ENCODE measurements at regions not wholly inside any gene's neighbourhood (a gene's known extent, or its start where the extent isn't known, plus 50 kb on each side); places are given as distances from the start of the nearest gene placed in this dataset.

DNA sequence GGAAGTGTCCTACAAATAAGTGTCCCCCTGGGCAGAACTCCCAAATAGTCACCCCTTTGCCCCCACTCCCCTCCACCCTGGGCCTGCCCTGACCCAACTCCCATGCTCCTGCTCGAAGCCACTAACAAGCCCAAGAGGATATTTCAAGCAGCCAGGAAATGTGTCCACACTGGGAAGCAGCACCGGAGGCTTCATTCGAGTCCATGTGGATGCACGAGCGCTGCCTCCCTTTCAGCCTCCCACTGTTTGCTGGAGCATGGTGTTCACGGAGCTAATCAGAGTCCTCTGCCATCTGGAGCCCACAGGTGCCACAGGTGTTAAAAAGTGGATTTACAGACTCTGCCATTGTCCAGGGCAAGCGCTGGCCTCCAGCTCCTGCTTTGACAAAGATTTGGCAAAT lies 177.6 kb downstream of the TTLL2 start:
- CTCF ChIA-PET, result no interaction called here
- H3K4me3 Mint-ChIP-seq, result no peak overlapping the region
- no peak overlapping the region for H3K27ac Mint-ChIP-seq
- DNase-seq (no peak), ATAC-seq (ENCODE audit: low read depth) (no peak)
- H3K9me3 Mint-ChIP-seq, result no peaks in the 10 kb centered on the region
- no peaks in the 10 kb centered on the region for H3K4me1 Mint-ChIP-seq
- TF ChIP-seq, protein P1, sequence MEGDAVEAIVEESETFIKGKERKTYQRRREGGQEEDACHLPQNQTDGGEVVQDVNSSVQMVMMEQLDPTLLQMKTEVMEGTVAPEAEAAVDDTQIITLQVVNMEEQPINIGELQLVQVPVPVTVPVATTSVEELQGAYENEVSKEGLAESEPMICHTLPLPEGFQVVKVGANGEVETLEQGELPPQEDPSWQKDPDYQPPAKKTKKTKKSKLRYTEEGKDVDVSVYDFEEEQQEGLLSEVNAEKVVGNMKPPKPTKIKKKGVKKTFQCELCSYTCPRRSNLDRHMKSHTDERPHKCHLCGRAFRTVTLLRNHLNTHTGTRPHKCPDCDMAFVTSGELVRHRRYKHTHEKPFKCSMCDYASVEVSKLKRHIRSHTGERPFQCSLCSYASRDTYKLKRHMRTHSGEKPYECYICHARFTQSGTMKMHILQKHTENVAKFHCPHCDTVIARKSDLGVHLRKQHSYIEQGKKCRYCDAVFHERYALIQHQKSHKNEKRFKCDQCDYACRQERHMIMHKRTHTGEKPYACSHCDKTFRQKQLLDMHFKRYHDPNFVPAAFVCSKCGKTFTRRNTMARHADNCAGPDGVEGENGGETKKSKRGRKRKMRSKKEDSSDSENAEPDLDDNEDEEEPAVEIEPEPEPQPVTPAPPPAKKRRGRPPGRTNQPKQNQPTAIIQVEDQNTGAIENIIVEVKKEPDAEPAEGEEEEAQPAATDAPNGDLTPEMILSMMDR (IDR thresholded peaks at IDR 0.05), result no peak
- peaks cover 5% of the 10 kb centered on the region for H3K27me3 Mint-ChIP-seq
- H3K36me3 Mint-ChIP-seq (ENCODE audit: low read depth), result no peaks in the 10 kb centered on the region
- POLR2A ChIA-PET, result no interaction called here
- intact Hi-C loops (cut with micrococcal nuclease), result no loop called here

DNA sequence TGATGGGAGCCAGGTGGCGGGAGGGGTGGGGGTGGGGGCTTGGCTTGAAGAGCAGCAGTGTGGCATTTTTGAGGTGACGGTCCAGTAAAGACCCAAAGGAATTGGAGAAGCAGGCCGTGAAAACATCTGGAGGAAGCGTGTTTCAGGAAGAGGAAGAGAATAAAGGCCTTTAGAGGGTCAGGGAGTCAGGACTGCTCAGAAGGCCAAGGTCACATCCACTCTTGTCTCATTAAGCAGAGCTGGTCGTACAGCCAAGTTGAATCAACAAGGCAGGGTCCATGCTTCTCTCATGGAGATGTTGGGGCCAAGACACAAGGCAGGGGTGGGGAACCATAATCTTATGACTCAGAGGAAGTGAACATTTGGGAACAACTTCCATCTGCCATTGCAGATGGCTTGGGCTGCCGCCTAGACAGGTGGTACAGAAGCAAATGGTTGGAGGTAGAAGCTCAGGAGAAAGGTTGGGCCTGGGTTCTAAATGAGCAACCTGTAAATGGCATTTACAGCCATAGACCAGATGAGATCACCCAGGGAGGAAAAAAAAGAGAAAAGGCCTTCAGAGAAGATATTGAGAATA lies 179.6 kb downstream of the TTLL2 start:
- H3K4me1 Mint-ChIP-seq, result no peaks in the 10 kb centered on the region
- intact Hi-C loops (cut with micrococcal nuclease), result no loop called here
- H3K4me3 Mint-ChIP-seq, result no peak overlapping the region
- POLR2A ChIA-PET, result no interaction called here
- no peak for ATAC-seq (ENCODE audit: low read depth)
- H3K36me3 Mint-ChIP-seq (ENCODE audit: low read depth), result no peaks in the 10 kb centered on the region
- H3K27me3 Mint-ChIP-seq, result no peaks in the 10 kb centered on the region
- H3K9me3 Mint-ChIP-seq, result no peaks in the 10 kb centered on the region
- TF ChIP-seq, protein P1 (IDR thresholded peaks at IDR 0.05), result no peak
- H3K27ac Mint-ChIP-seq, result no peak overlapping the region
- CTCF ChIA-PET, result interaction anchor here (0.7 kb wide), 1 partner anchor 271 kb away, joined by 4 read pairs; no protein-coding TSS in a partner anchor
- DNase-seq, result no peak

DNA sequence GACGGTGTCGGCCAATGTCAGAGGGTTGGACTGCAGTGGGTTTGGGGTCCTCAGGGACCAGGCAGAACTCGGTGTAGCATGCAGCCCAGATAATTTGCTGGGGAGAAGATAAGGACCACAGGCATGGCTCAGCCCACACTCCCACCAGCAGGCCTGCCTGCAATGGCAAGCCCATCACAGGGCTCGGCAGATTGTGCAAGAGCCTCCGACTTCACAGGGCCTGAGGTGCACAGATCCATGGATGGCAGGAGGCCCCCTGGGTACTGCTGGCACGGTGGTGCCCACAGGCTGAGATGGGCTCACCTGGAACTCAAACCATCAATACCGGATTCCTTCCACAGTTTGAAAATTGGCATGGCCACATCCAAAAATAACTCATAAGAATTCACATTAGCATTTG lies 180.3 kb downstream of the TTLL2 start:
- Mint-ChIP-seq H3K36me3 (ENCODE audit: low read depth) (no peaks in the 10 kb centered on the region), H3K9me3 (no peaks in the 10 kb centered on the region), H3K4me3 (no peak overlapping the region), H3K4me1 (no peaks in the 10 kb centered on the region), H3K27ac (no peak overlapping the region), H3K27me3 (no peaks in the 10 kb centered on the region)
- ChIA-PET POLR2A (no interaction called here), CTCF (no interaction called here)
- TF ChIP-seq, protein P1 (IDR thresholded peaks at IDR 0.05), result no peak
- intact Hi-C loops (cut with micrococcal nuclease), result no loop called here
- ATAC-seq (ENCODE audit: low read depth), result no peak
- no peak for DNase-seq

DNA sequence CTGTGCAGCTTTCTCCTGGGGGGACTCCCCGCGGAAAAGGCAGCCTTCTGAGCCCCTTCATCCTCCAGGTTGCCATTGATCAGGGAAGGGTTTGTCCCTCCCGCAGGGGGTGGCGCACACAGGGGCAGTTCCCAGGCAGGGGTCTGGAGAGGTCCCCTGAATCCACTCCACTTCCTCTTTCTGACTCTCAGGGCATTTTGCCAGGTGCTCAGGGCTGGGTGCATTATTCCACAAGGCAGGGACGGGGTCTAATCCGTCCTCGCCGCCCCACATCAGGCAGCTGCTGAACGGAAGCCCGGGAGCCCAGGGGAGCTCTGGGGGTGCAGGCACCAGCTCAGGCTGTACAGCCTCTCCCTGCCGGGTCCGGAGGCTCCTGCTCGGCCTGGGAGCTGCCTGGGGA lies 180.9 kb downstream of the TTLL2 start:
- H3K27me3 Mint-ChIP-seq, result no peaks in the 10 kb centered on the region
- H3K4me3 Mint-ChIP-seq, result no peak overlapping the region
- no peaks in the 10 kb centered on the region for H3K4me1 Mint-ChIP-seq
- no peak for ATAC-seq (ENCODE audit: low read depth)
- CTCF ChIA-PET, result no interaction called here
- no peaks in the 10 kb centered on the region for H3K36me3 Mint-ChIP-seq (ENCODE audit: low read depth)
- no peaks in the 10 kb centered on the region for H3K9me3 Mint-ChIP-seq
- DNase-seq, result no peak
- TF ChIP-seq, protein P1 (IDR thresholded peaks at IDR 0.05), result no peak
- intact Hi-C loops (cut with micrococcal nuclease), result no loop called here
- H3K27ac Mint-ChIP-seq, result no peak overlapping the region
- POLR2A ChIA-PET, result no interaction called here

DNA sequence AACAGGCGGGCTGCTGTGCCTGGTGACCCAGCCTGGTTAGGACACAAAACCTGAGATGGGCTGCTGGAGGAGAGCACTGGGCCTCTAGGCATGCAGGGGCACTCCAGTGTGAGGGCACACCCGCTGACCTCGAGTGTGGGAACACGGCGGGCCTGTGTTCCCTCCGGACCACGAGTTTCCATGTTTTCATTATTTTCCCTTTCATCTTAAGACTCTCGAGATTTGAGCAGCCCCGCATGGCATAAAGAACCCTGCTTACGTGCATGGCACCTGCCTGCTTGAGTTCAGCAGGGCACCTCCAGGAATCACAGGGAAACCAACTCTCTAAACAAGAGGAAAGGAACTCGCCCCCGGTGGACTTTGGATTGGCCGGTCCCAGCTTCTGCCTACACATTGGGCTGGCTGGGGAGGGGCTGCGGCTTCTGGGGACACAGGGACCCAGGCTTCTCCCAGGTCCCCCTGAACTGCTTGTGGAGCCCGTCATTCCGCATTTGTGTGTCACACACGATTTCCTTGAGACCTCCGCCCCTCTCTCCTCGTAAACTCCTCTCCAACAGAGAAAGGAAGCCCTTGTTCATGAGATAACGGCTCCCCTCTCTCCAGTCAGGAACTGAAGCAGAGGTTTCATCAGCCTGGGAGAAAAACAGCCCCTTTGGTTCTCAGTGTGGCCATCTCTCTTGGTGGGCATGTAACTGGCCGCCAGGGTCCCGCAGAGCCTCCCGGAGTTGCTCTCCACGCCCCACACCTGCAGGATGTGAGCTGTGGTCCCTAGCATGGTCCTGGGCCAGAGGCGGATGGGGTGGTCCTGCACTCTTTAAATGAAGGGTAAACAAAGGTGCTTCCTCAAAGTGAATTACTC lies 181.8 kb downstream of the TTLL2 start:
- POLR2A ChIA-PET, result no interaction called here
- no peaks in the 10 kb centered on the region for H3K4me1 Mint-ChIP-seq
- H3K36me3 Mint-ChIP-seq (ENCODE audit: low read depth), result no peaks in the 10 kb centered on the region
- H3K27ac Mint-ChIP-seq, result no peak overlapping the region
- TF ChIP-seq, protein P1 (IDR thresholded peaks at IDR 0.05), result no peak
- H3K4me3 Mint-ChIP-seq, result no peak overlapping the region
- no peaks in the 10 kb centered on the region for H3K9me3 Mint-ChIP-seq
- DNase-seq, result no peak
- peaks cover 3% of the 10 kb centered on the region for H3K27me3 Mint-ChIP-seq
- no peak for ATAC-seq (ENCODE audit: low read depth)
- intact Hi-C loops (cut with micrococcal nuclease), result no loop called here
- CTCF ChIA-PET, result no interaction called here

Data from activated B cell treated with CpG ODN at 0.5 μM for 24 hours (primary cell).